Adrenal gland (tissue), 5 donors: ENCODE measurements at regions not wholly inside any gene's neighbourhood (a gene's known extent, or its start where the extent isn't known, plus 50 kb on each side); places are given as distances from the start of the nearest gene placed in this dataset.

Experiments
- POLR2A ChIP-seq, 2 donors: fragments of 450-650 bp; IDR thresholded peaks; one replicate each; pipeline ENCODE4 v1.6.1; 2017; ENCODE audit warnings: antibody characterized with exemption in 2 of 2, mild to moderate bottlenecking in 2 of 2, moderate library complexity in 1 of 2
- TF ChIP-seq, protein P1 (sequence below), 6 experiments: fragments of 450-650 bp in 4 of 6; fragments of 200-600 bp in 2 of 6; sonication (generic) in 1 of 6; IDR thresholded peaks; 1 replicate in 5 of 6; 2 replicates in 1 of 6; pipeline versions ENCODE4 v1.5.1 to v1.8.0; 2016 to 2021; ENCODE audit warnings: antibody characterized with exemption in 6 of 6, mild to moderate bottlenecking in 2 of 6, moderate library complexity in 1 of 6
- donor health status: DM: no; HTN: no; CAD: no.

GRCh38 chr2:35184471-35184870 lies 1171.1 kb upstream of the CRIM1 start:
- no peak for TF ChIP-seq POLR2A (IDR thresholded peaks at IDR 0.05)
- TF ChIP-seq, protein P1, sequence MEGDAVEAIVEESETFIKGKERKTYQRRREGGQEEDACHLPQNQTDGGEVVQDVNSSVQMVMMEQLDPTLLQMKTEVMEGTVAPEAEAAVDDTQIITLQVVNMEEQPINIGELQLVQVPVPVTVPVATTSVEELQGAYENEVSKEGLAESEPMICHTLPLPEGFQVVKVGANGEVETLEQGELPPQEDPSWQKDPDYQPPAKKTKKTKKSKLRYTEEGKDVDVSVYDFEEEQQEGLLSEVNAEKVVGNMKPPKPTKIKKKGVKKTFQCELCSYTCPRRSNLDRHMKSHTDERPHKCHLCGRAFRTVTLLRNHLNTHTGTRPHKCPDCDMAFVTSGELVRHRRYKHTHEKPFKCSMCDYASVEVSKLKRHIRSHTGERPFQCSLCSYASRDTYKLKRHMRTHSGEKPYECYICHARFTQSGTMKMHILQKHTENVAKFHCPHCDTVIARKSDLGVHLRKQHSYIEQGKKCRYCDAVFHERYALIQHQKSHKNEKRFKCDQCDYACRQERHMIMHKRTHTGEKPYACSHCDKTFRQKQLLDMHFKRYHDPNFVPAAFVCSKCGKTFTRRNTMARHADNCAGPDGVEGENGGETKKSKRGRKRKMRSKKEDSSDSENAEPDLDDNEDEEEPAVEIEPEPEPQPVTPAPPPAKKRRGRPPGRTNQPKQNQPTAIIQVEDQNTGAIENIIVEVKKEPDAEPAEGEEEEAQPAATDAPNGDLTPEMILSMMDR (IDR thresholded peaks at IDR 0.05) = no peak
